K562 (cell line): ENCODE measurements at regions not wholly inside any gene's neighbourhood (a gene's known extent, or its start where the extent isn't known, plus 50 kb on each side); places are given as distances from the start of the nearest gene placed in this dataset.

Experiments used
- ATAC-seq: fragments of 200-7000 bp; cut with Tn5 transposase; 3 replicates; pipeline ENCODE4 v1.9.1; 2020; ENCODE audit warnings: moderate library complexity
- BruUV-seq: library from RNA; stranded (reverse); fragments of 400-500 nt; replicated peaks from 2 replicates; lab custom pipeline; 2021; lab: Mats Ljungman, UMichigan
- CTCF ChIA-PET: fragments of 300-600 bp; formaldehyde crosslinking; extraction: SDS; loops from one replicate; lab custom pipeline; 2021; ENCODE audit warnings: low intra/inter-chr PET ratio; lab: Yijun Ruan, JAX
- POLR2A ChIA-PET: fragments of 300-600, 350-650 bp; sonication (Branson Sonifier 250); formaldehyde crosslinking; extraction: SDS; loops from one replicate; lab custom pipeline; 2021; ENCODE audit warnings: antibody characterized with exemption, inconsistent platforms; lab: Yijun Ruan, JAX
- DNase-seq, 4 experiments: peaks; one replicate each; pipeline versions ENCODE4 v3.0.0 to v3.0.0-alpha.2; 2011 to 2018; ENCODE audit warnings: low spot score in 3 of 4, mixed read lengths in 3 of 4; ENCODE audit errors: extremely low read depth in 1 of 4
- FAIRE-seq: peaks from 2 replicates; lab custom pipeline; 2011; peaks lifted over from hg19 to GRCh38; lab: Jason Lieb, UNC
- H2AFZ ChIP-seq: 2 replicates; pipeline ENCODE4 v1.6.0; 2011; ENCODE audit warnings: low read depth, low read length, control low read depth, inconsistent platforms
- H3K27ac ChIP-seq: fragments of 200-600 bp; 3 replicates; pipeline ENCODE4 v1.8.0; 2011; ENCODE audit warnings: low read depth, mild to moderate bottlenecking, control low read depth, inconsistent platforms, low read length, moderate library complexity, mixed read lengths; ENCODE audit errors: extremely low read depth
- H3K27me3 ChIP-seq, 2 experiments: fragments of 300-600 bp in 1 of 2; 2 replicates in 1 of 2; 3 replicates in 1 of 2; pipeline versions ENCODE4 v1.6.0 to v1.8.0; 2011; ENCODE audit warnings: inconsistent platforms in 2 of 2, low read length in 2 of 2, mild to moderate bottlenecking in 1 of 2, mixed read lengths in 1 of 2, moderate library complexity in 1 of 2; ENCODE audit not compliant: control insufficient read depth in 2 of 2, insufficient read depth in 2 of 2
- H3K36me3 ChIP-seq: fragments of 300-600 bp; 3 replicates; pipeline ENCODE4 v1.8.0; 2011; ENCODE audit warnings: mild to moderate bottlenecking, low read length, inconsistent platforms; ENCODE audit not compliant: control insufficient read depth, insufficient read depth
- H3K4me1 ChIP-seq, 2 experiments: fragments of 200-600 bp in 1 of 2; replicated peaks in 1 of 2; 2 replicates in 1 of 2; 3 replicates in 1 of 2; pipeline versions ENCODE4 v1.5.1 to v1.8.0; 2011; ENCODE audit warnings: inconsistent platforms in 2 of 2, low read length in 2 of 2, mild to moderate bottlenecking in 1 of 2, mixed read lengths in 1 of 2, moderate library complexity in 1 of 2; ENCODE audit not compliant: control insufficient read depth in 2 of 2, insufficient read depth in 2 of 2
- H3K4me2 ChIP-seq: 2 replicates; pipeline ENCODE4 v1.6.1; 2011; ENCODE audit warnings: low read length, control low read depth, inconsistent platforms, mixed read lengths; ENCODE audit not compliant: insufficient read depth
- H3K4me3 ChIP-seq: fragments of 200-600 bp; sonication (generic), shearing (Covaris generic); 2 replicates; pipeline ENCODE4 v1.5.1; 2016; ENCODE audit warnings: control low read depth, inconsistent platforms
- H3K79me2 ChIP-seq: fragments of 200-600 bp; 3 replicates; pipeline ENCODE4 v1.8.0; 2011; ENCODE audit warnings: low read length, inconsistent platforms; ENCODE audit not compliant: control insufficient read depth, insufficient read depth
- H3K9ac ChIP-seq, 2 experiments: 2 replicates each; pipeline versions ENCODE4 v1.6.0 to v1.6.1; 2011; ENCODE audit warnings: low read depth in 2 of 2, low read length in 2 of 2, control low read depth in 1 of 2, inconsistent platforms in 1 of 2, mild to moderate bottlenecking in 1 of 2, mixed read lengths in 1 of 2; ENCODE audit not compliant: insufficient read depth in 1 of 2
- H3K9me1 ChIP-seq: one replicate; pipeline ENCODE4 v1.6.0; 2011; ENCODE audit warnings: inconsistent platforms, mild to moderate bottlenecking, low read length, moderate library complexity; ENCODE audit not compliant: control insufficient read depth, insufficient read depth
- H3K9me3 ChIP-seq: replicated peaks from 2 replicates; pipeline ENCODE4 v1.5.1; 2011; ENCODE audit warnings: low read depth, low read length, inconsistent platforms; ENCODE audit not compliant: control insufficient read depth, insufficient read depth
- H4K20me1 ChIP-seq: replicated peaks from 2 replicates; pipeline ENCODE4 v1.6.1; 2011; ENCODE audit warnings: low read length, inconsistent platforms, mixed read lengths; ENCODE audit not compliant: control insufficient read depth, insufficient read depth
- ARID2 ChIP-seq: fragments of 450-650 bp; IDR thresholded peaks from 2 replicates; pipeline ENCODE4 v1.6.1; 2017; ENCODE audit warnings: antibody characterized with exemption, mild to moderate bottlenecking
- CTCF ChIP-seq, 3 experiments: IDR thresholded peaks in 2 of 3; conservative IDR thresholded peaks in 1 of 3; 2 replicates each; pipeline ENCODE4 v1.5.1; 2011 to 2012; ENCODE audit warnings: low read length in 3 of 3, mild to moderate bottlenecking in 3 of 3, control low read depth in 2 of 3, improper control_type of control experiment in 1 of 3, inconsistent platforms in 1 of 3, low read depth in 1 of 3, mixed read lengths in 1 of 3, moderate library complexity in 1 of 3; ENCODE audit not compliant: insufficient read depth in 2 of 3
- DNMT1 ChIP-seq: fragments of 450-650 bp; IDR thresholded peaks from 2 replicates; pipeline ENCODE4 v1.6.1; 2016; ENCODE audit warnings: antibody characterized with exemption, mild to moderate bottlenecking
- E2F1 ChIP-seq: sonication (generic); formaldehyde crosslinking; IDR thresholded peaks from 2 replicates; pipeline ENCODE4 v1.8.1; 2023; ENCODE audit warnings: mild to moderate bottlenecking, missing genetic modification reagents, moderate library complexity
- ETV1 ChIP-seq: fragments of 450-650 bp; conservative IDR thresholded peaks from 2 replicates; pipeline ENCODE4 v1.6.1; 2016; ENCODE audit warnings: missing genetic modification characterization, control low read depth, low read depth, missing compliant biosample characterization
- HMGN3 ChIP-seq: IDR thresholded peaks from 2 replicates; pipeline ENCODE4 v1.6.1; 2011; ENCODE audit warnings: borderline replicate concordance, low read depth, mild to moderate bottlenecking, mixed read lengths, low read length; ENCODE audit not compliant: insufficient read length; ENCODE audit errors: extremely low read depth
- ILF3 ChIP-seq: fragments of 450-650 bp; IDR thresholded peaks from 2 replicates; pipeline ENCODE4 v1.6.1; 2018; ENCODE audit warnings: antibody characterized with exemption, mild to moderate bottlenecking, moderate library complexity, borderline replicate concordance
- KDM1A ChIP-seq, 2 experiments: fragments of 450-650 bp; IDR thresholded peaks; 2 replicates each; pipeline ENCODE4 v1.6.1; 2016; ENCODE audit warnings: mild to moderate bottlenecking in 2 of 2
- MECOM ChIP-seq: fragments of 250-450 bp; sonication (Bioruptor Pico); IDR thresholded peaks from 2 replicates; pipeline ENCODE4 v1.8.0; 2022; ENCODE audit warnings: inconsistent platforms
- MITF ChIP-seq: IDR thresholded peaks from 2 replicates; pipeline ENCODE4 v1.6.1; 2014; ENCODE audit warnings: antibody characterized with exemption
- MLLT1 ChIP-seq, 2 experiments: fragments of 450-650 bp; IDR thresholded peaks; 2 replicates each; pipeline ENCODE4 v1.6.1; 2016
- SRSF3 ChIP-seq: fragments of 200-400 bp; formaldehyde crosslinking; IDR thresholded peaks from 2 replicates; pipeline ENCODE4 v1.6.1; 2016; ENCODE audit warnings: mild to moderate bottlenecking, low read length, moderate library complexity; ENCODE audit not compliant: insufficient read depth
- STAT5B ChIP-seq: fragments of 250-450 bp; sonication (Bioruptor Pico); IDR thresholded peaks from 2 replicates; pipeline ENCODE4 v1.8.0; 2021; ENCODE audit warnings: mild to moderate bottlenecking, inconsistent platforms
- THAP7 ChIP-seq: fragments of 250-450 bp; sonication (Bioruptor Pico); IDR thresholded peaks from 2 replicates; pipeline ENCODE4 v1.5.0; 2021
- ZFP1 ChIP-seq: fragments of 450-650 bp; formaldehyde crosslinking; IDR thresholded peaks from 2 replicates; pipeline ENCODE4 v1.4.0; 2020; ENCODE audit warnings: mild to moderate bottlenecking, mixed read lengths
- WGBS: fragments of 100-300 bp; shearing (Covaris generic); methylation state at CpG from one replicate; pipeline ENCODE4 v1.1.6; 2016; ENCODE audit warnings: low coverage, mixed read lengths; ENCODE audit not compliant: insufficient coverage; ENCODE audit errors: missing lambda C conversion rate; 5-methylcytosine and 5-hydroxymethylcytosine counted together
- in situ Hi-C: fragments of 300-500 bp; cut with MboI; formaldehyde crosslinking; loops from 4 replicates; pipeline ENCODE4 v1.15.0; 2018; ENCODE audit warnings: inconsistent platforms, mixed read lengths
- intact Hi-C: fragments of 100-400 bp; cut with micrococcal nuclease; formaldehyde crosslinking; loops from 2 replicates; pipeline ENCODE4 v1.14.2; 2022

- TF ChIP-seq ZFP1 (CRISPR knock-in tag) (no peak), KDM1A (IDR thresholded peaks at IDR 0.05) (no peak), DNMT1 (no peak), ARID2 (0 out of 2 replicates have a peak, but pooled peaks have one; percentile 13), CTCF (IDR thresholded peaks at IDR 0.05 in 2 of 3, conservative IDR thresholded peaks at IDR 0.05 in 1 of 3; ENCODE audit: insufficient read depth in 2 of 3, low read depth in 1 of 3, low read length in 3 of 3) (peak; percentile 55 to 76 (median 68))
Observed at GRCh38 chr1:60765204-60765603, 317.2 kb upstream of the NFIA start (continued).

GRCh38 chr1:60764489-60764888, 317.9 kb upstream of the NFIA start:
- in situ Hi-C loops: no loop called here
- no peaks in the 10 kb centered on the region for H3K4me1 ChIP-seq
- TF ChIP-seq MITF (no peak), E2F1 (CRISPR knock-in tag) (no peak), HMGN3 (no peak), MLLT1 (IDR thresholded peaks at IDR 0.05) (no peak), MECOM (CRISPR knock-in tag) (no peak), THAP7 (CRISPR knock-in tag) (no peak), SRSF3 (no peak), ETV1 (tag) (no peak), STAT5B (CRISPR knock-in tag) (no peak), ILF3 (no peak)

More at GRCh38 chr1:60764489-60764888, 317.9 kb upstream of the NFIA start:
- no peaks in the 10 kb centered on the region for H3K79me2 ChIP-seq
- no peak for FAIRE-seq
- no peaks in the 10 kb centered on the region for H3K9me1 ChIP-seq
- no peak overlapping the region for H3K27ac ChIP-seq
- H2AFZ ChIP-seq: no peak overlapping the region
- intact Hi-C loops: loop anchor here (2.0 to 10.0 kb wide), 2 partner anchors 190 to 788 kb away; no protein-coding TSS in a partner anchor
- no peak for ATAC-seq
- H3K9ac ChIP-seq: no peak overlapping the region
- WGBS: 3% methylated on average over 3 of the region's 3 CpGs
- H4K20me1 ChIP-seq: no peaks in the 10 kb centered on the region
- no peak overlapping the region for H3K4me3 ChIP-seq
- H3K36me3 ChIP-seq: no peaks in the 10 kb centered on the region
- ChIA-PET CTCF (no interaction called here), POLR2A (no interaction called here)
- no TSS peak for BruUV-seq
- no peaks in the 10 kb centered on the region for H3K9me3 ChIP-seq
- H3K4me2 ChIP-seq: no peak overlapping the region
- DNase-seq: no peak
- H3K27me3 ChIP-seq: no peaks in the 10 kb centered on the region
